ENCODE measurements at regions not wholly inside any gene's neighbourhood (a gene's known extent, or its start where the extent isn't known, plus 50 kb on each side); places are given as distances from the start of the nearest gene placed in this dataset.

- Histone ChIP-seq H3K4me3 (no peak overlapping the region), H3K4me1 (replicated peaks) (no peaks in the 10 kb centered on the region), H3K27me3 (replicated peaks; ENCODE audit: insufficient read depth) (no peaks in the 10 kb centered on the region), H3K27ac (no peak overlapping the region), H3K9me3 (no peaks in the 10 kb centered on the region), H3K36me3 (no peaks in the 10 kb centered on the region)
- DNase-seq (ENCODE audit: low spot score), result no peak
- TF ChIP-seq POLR2AphosphoS5 (IDR thresholded peaks at IDR 0.05), result no peak
- no peak for TF ChIP-seq CTCF (IDR thresholded peaks at IDR 0.05)
- TF ChIP-seq POLR2A (IDR thresholded peaks at IDR 0.05), result no peak
- intact Hi-C loops (cut with DNase I), result no loop called here
- WGBS, result 30% methylated on average over 1 of the region's 1 CpG
Measured at GRCh38 chr4:177235026-177235425, 74.6 kb upstream of the NEIL3 start.

- TF ChIP-seq CTCF (IDR thresholded peaks at IDR 0.05) (no peak), POLR2A (IDR thresholded peaks at IDR 0.05) (no peak), POLR2AphosphoS5 (IDR thresholded peaks at IDR 0.05) (no peak)
- Histone ChIP-seq H3K27ac (no peak overlapping the region), H3K27me3 (replicated peaks; ENCODE audit: insufficient read depth) (no peaks in the 10 kb centered on the region), H3K4me1 (replicated peaks) (no peaks in the 10 kb centered on the region), H3K9me3 (no peaks in the 10 kb centered on the region), H3K4me3 (no peak overlapping the region), H3K36me3 (no peaks in the 10 kb centered on the region)
- intact Hi-C loops (cut with DNase I), result no loop called here
- no peak for DNase-seq (ENCODE audit: low spot score)
- WGBS, result 100% methylated on average over 4 of the region's 4 CpGs
Measured at GRCh38 chr4:177236886-177237285, 72.8 kb upstream of the NEIL3 start.

GRCh38 chr4:177237291-177237690 is 72.4 kb upstream of the NEIL3 start:
- WGBS, result 89% methylated on average over 2 of the region's 2 CpGs
- H3K36me3 ChIP-seq, result no peaks in the 10 kb centered on the region
- H3K27me3 ChIP-seq (replicated peaks; ENCODE audit: insufficient read depth), result no peaks in the 10 kb centered on the region
- TF ChIP-seq POLR2AphosphoS5 (IDR thresholded peaks at IDR 0.05) (no peak), POLR2A (IDR thresholded peaks at IDR 0.05) (no peak), CTCF (IDR thresholded peaks at IDR 0.05) (no peak)
- no peaks in the 10 kb centered on the region for H3K9me3 ChIP-seq
- no peaks in the 10 kb centered on the region for H3K4me1 ChIP-seq (replicated peaks)
- DNase-seq (ENCODE audit: low spot score), result no peak
- intact Hi-C loops (cut with DNase I), result no loop called here
- H3K4me3 ChIP-seq, result no peak overlapping the region
- H3K27ac ChIP-seq, result no peak overlapping the region

GRCh38 chr4:177239477-177239876 is 70.2 kb upstream of the NEIL3 start:
- TF ChIP-seq CTCF (IDR thresholded peaks at IDR 0.05) (no peak), POLR2AphosphoS5 (IDR thresholded peaks at IDR 0.05) (no peak), POLR2A (IDR thresholded peaks at IDR 0.05) (no peak)
- Histone ChIP-seq H3K4me3 (no peak overlapping the region), H3K27me3 (replicated peaks; ENCODE audit: insufficient read depth) (no peaks in the 10 kb centered on the region), H3K9me3 (no peaks in the 10 kb centered on the region), H3K4me1 (replicated peaks) (no peaks in the 10 kb centered on the region), H3K27ac (no peak overlapping the region), H3K36me3 (no peaks in the 10 kb centered on the region)
- no peak for DNase-seq (ENCODE audit: low spot score)
- WGBS, result 74% methylated on average over 1 of the region's 1 CpG
- intact Hi-C loops (cut with DNase I), result no loop called here

- H3K4me3 ChIP-seq, result no peak overlapping the region
- intact Hi-C loops (cut with DNase I), result no loop called here
- no peaks in the 10 kb centered on the region for H3K4me1 ChIP-seq (replicated peaks)
- no peak for DNase-seq (ENCODE audit: low spot score)
- H3K27ac ChIP-seq, result no peak overlapping the region
- H3K27me3 ChIP-seq (replicated peaks; ENCODE audit: insufficient read depth), result no peaks in the 10 kb centered on the region
- TF ChIP-seq POLR2AphosphoS5 (IDR thresholded peaks at IDR 0.05), result no peak
- no peak for TF ChIP-seq CTCF (IDR thresholded peaks at IDR 0.05)
- no peak for TF ChIP-seq POLR2A (IDR thresholded peaks at IDR 0.05)
- H3K9me3 ChIP-seq, result no peaks in the 10 kb centered on the region
- no peaks in the 10 kb centered on the region for H3K36me3 ChIP-seq
Measured at GRCh38 chr4:177239878-177240277, 69.8 kb upstream of the NEIL3 start.
